ENCODE measurements at regions not wholly inside any gene's neighbourhood (a gene's known extent, or its start where the extent isn't known, plus 50 kb on each side); places are given as distances from the start of the nearest gene placed in this dataset.

DNA sequence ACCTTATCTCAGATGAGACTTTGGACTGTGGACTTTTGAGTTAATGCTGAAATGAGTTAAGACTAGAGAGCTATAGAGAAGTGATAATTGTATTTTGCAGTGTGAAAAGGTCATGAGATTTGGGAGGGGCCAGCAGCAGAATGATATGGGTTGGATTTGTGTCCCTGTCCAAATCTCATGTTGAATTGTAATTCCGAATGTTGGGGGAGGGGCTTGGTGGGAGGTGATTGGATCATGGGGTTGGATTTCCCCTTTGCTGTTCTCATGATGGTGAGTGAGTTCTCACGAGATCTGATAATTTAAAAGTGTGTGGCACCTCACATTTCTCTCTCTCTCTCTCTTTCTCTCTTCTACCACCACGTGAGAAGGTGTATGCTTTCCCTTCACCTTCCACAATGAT, 777.8 kb upstream of the LUZP2 start:
- FAIRE-seq = no peak
- no peak for DNase-seq (ENCODE audit: insufficient read length, low spot score)
- TF ChIP-seq CTCF (IDR thresholded peaks at IDR 0.05; ENCODE audit: insufficient read depth, missing control alignments) = no peak

GRCh38 chr11:23723861-23724260, 773.0 kb upstream of the LUZP2 start:
- TF ChIP-seq CTCF (IDR thresholded peaks at IDR 0.05; ENCODE audit: insufficient read depth, missing control alignments) = no peak
- FAIRE-seq (no peak), DNase-seq (ENCODE audit: insufficient read length, low spot score) (no peak)

GRCh38 chr11:23725752-23726151, 771.1 kb upstream of the LUZP2 start:
- DNase-seq (ENCODE audit: insufficient read length, low spot score) (no peak), FAIRE-seq (no peak)
- no peak for TF ChIP-seq CTCF (IDR thresholded peaks at IDR 0.05; ENCODE audit: insufficient read depth, missing control alignments)

- no peak for FAIRE-seq
- DNase-seq (ENCODE audit: insufficient read length, low spot score) = no peak
- TF ChIP-seq CTCF (IDR thresholded peaks at IDR 0.05; ENCODE audit: insufficient read depth, missing control alignments) = no peak
These were observed 769.5 kb upstream of the LUZP2 start for GRCh38 chr11:23727387-23727786.

DNA sequence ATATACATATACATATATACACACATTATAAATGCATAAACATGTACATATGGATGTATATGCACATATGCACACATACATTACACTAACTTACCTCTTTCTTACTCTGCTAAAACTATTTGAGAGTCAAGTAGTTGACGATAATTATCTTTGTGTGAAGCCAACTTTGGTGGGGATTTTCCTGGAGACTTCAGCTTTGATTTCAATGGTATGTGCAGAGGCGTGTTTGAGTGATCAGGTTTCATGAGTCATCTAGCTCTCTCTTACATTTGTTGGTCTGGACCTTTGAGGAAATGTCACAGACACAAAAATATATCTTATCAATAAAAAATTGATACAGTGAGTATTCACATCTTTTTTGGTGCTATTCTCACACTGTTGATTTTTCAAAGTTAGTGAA, 769.1 kb upstream of the LUZP2 start:
- no peak for TF ChIP-seq CTCF (IDR thresholded peaks at IDR 0.05; ENCODE audit: insufficient read depth, missing control alignments)
- DNase-seq (ENCODE audit: insufficient read length, low spot score) = no peak
- FAIRE-seq = no peak

GRCh38 chr11:23729088-23729487, 767.8 kb upstream of the LUZP2 start:
- FAIRE-seq (peak; percentile 97), DNase-seq (ENCODE audit: insufficient read length, low spot score) (peak; percentile 34)
- TF ChIP-seq CTCF (IDR thresholded peaks at IDR 0.05; ENCODE audit: insufficient read depth, missing control alignments) = no peak

- no peak for TF ChIP-seq CTCF (IDR thresholded peaks at IDR 0.05; ENCODE audit: insufficient read depth, missing control alignments)
- DNase-seq (ENCODE audit: insufficient read length, low spot score) = no peak
- no peak for FAIRE-seq
These were observed 766.4 kb upstream of the LUZP2 start for GRCh38 chr11:23730307-23730998.

Data from D721Med (cell line).